Suprapubic skin (tissue), 4 donors: ENCODE measurements at regions not wholly inside any gene's neighbourhood (a gene's known extent, or its start where the extent isn't known, plus 50 kb on each side); places are given as distances from the start of the nearest gene placed in this dataset.

Experiments used
- CTCF ChIP-seq, 2 donors: fragments of 200-600 bp in 1 of 2; fragments of 450-650 bp in 1 of 2; sonication (generic) in 1 of 2; IDR thresholded peaks; one replicate each; pipeline ENCODE4 v1.5.1; 2016 to 2019; ENCODE audit warnings: antibody characterized with exemption in 2 of 2, mild to moderate bottlenecking in 1 of 2, moderate library complexity in 1 of 2
- POLR2A ChIP-seq, 2 donors: fragments of 450-650 bp; IDR thresholded peaks; one replicate each; pipeline ENCODE4 v1.6.1; 2017; ENCODE audit warnings: antibody characterized with exemption in 2 of 2, mild to moderate bottlenecking in 2 of 2, moderate library complexity in 2 of 2
- POLR2AphosphoS5 ChIP-seq, 3 donors: sonication (generic); formaldehyde crosslinking; IDR thresholded peaks; one replicate each; pipeline ENCODE4 v1.6.1; 2017; ENCODE audit warnings: antibody characterized with exemption in 3 of 3

GRCh38 chr13:53520132-53520531 is 491.5 kb downstream of the OLFM4 start:
- TF ChIP-seq POLR2A (IDR thresholded peaks at IDR 0.05) (no peak), CTCF (IDR thresholded peaks at IDR 0.05) (no peak), POLR2AphosphoS5 (IDR thresholded peaks at IDR 0.05) (no peak)
